Mesodermal cell (in vitro differentiated cells): ENCODE measurements at regions not wholly inside any gene's neighbourhood (a gene's known extent, or its start where the extent isn't known, plus 50 kb on each side); places are given as distances from the start of the nearest gene placed in this dataset.

ENCODE experiments used
- H3K27ac ChIP-seq: 2 replicates; pipeline ENCODE4 v1.7.0; 2013; ENCODE audit warnings: mild to moderate bottlenecking, low read depth, low read length, moderate library complexity; ENCODE audit not compliant: severe bottlenecking
- H3K36me3 ChIP-seq: 2 replicates; pipeline ENCODE4 v1.7.1; 2013; ENCODE audit warnings: mild to moderate bottlenecking, low read length, moderate library complexity; ENCODE audit not compliant: control insufficient read depth, insufficient read depth
- H3K4me1 ChIP-seq: one replicate; pipeline ENCODE4 v1.7.1; 2013; ENCODE audit warnings: mild to moderate bottlenecking, low read length; ENCODE audit not compliant: insufficient read depth, control insufficient read depth, poor library complexity, severe bottlenecking
- H3K4me3 ChIP-seq: 2 replicates; pipeline ENCODE4 v1.7.0; 2013; ENCODE audit warnings: low read length, control low read depth, mild to moderate bottlenecking; ENCODE audit not compliant: insufficient read depth, poor library complexity, severe bottlenecking; ENCODE audit errors: extremely low read depth
- H3K9me3 ChIP-seq: 2 replicates; pipeline ENCODE4 v1.7.1; 2013; ENCODE audit warnings: mild to moderate bottlenecking, low read length, moderate library complexity; ENCODE audit not compliant: control insufficient read depth
- WGBS, 2 experiments: methylation state at CpG; one replicate each; pipeline ENCODE4 v1.1.5; 2013; ENCODE audit warnings: missing lambda C conversion rate in 2 of 2; ENCODE audit not compliant: insufficient coverage in 2 of 2; 5-methylcytosine and 5-hydroxymethylcytosine counted together

- no peaks in the 10 kb centered on the region for H3K9me3 ChIP-seq
- H3K4me3 ChIP-seq, result no peak overlapping the region
- H3K36me3 ChIP-seq, result no peaks in the 10 kb centered on the region
- no peak overlapping the region for H3K27ac ChIP-seq
- H3K4me1 ChIP-seq, result no peaks in the 10 kb centered on the region
Measured at GRCh38 chr10:61356354-61356753, 96.8 kb downstream of the TMEM26 start.

DNA sequence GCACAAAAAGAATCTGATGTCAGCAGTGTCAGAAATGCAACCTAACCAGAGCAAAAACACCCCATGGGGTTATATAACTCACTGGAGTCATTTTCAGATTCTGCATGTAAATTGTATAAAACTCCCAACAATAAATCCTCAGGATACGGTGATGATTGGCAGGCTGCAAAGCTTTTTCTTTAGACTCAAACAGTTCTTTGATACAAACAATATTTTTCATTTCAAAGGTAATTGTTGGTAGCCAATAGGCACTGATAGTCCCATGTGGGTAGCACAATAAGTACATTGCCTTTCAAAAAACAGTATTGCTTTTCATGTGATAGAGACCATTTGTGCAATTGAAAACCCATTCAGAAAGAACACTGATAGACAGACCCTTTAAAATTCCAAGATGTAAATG is 98.0 kb downstream of the TMEM26 start:
- WGBS, 2 experiments, result no CpG with 5 or more reads among the region's 1 CpG

DNA sequence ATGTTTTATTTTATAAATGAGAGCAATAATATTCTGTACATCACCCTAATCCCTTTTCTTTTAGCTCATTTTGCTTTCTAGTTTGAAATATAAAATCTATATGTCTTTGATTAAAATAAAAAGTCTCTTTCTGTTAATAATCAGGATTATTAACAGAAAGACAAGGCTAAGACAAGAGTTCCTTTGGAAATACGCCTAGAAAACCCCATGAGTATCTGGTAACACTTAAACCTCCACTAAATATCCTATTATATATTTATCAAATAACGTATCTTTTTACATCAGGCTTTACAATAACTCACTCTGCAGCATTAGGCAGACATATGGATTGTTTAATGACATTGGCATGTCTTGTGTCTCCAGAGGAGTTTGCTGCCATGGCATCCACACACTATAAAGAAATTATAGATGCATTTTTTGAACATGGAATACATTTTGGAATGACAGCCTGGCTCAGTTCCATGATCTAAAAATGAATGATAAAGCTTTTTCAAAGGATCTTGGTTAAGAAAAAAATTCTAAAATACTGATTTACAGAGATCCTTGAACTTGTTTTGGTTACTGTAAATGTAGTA is 98.7 kb downstream of the TMEM26 start:
- no peaks in the 10 kb centered on the region for H3K9me3 ChIP-seq

More for the DNA sequence above, 98.0 kb downstream of the TMEM26 start:
- Histone ChIP-seq H3K4me1 (no peaks in the 10 kb centered on the region), H3K9me3 (no peaks in the 10 kb centered on the region), H3K4me3 (no peak overlapping the region), H3K27ac (no peak overlapping the region), H3K36me3 (no peaks in the 10 kb centered on the region)

GRCh38 chr10:61350794-61351193 is 102.4 kb downstream of the TMEM26 start:
- WGBS, 2 experiments, result no CpG with 5 or more reads among the region's 1 CpG
- no peak overlapping the region for H3K4me3 ChIP-seq
- H3K9me3 ChIP-seq, result no peaks in the 10 kb centered on the region

More for the DNA sequence above, 98.7 kb downstream of the TMEM26 start:
- no peak overlapping the region for H3K27ac ChIP-seq
- WGBS, 2 experiments, result 100% methylated on average over 1 of the region's 2 CpGs; no CpG with 5 or more reads in 1 of the 2 experiments
- no peaks in the 10 kb centered on the region for H3K4me1 ChIP-seq
- no peak overlapping the region for H3K4me3 ChIP-seq
- H3K36me3 ChIP-seq, result no peaks in the 10 kb centered on the region

DNA sequence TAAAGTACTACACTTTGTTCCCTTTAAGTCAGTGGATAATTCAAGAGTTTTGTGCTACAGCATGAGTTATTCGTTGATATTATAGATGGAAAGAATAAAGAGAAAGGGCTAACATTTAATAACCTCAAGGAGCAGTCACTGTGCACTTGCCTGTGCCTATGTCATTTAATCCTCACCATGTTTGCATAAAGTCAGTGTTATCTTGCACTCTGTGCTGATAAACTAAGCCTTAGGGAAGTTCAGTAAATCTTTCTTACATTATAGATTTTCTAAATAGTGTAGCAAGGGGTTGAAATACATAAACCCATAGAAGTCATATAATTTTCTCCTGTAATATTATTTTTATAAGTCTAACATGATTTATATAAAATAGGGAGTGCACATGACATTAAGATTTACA is 103.1 kb downstream of the TMEM26 start:
- no CpG with 5 or more reads among the region's 1 CpG for WGBS, 2 experiments
- Histone ChIP-seq H3K36me3 (no peaks in the 10 kb centered on the region), H3K4me3 (no peak overlapping the region), H3K9me3 (no peaks in the 10 kb centered on the region), H3K4me1 (no peaks in the 10 kb centered on the region), H3K27ac (no peak overlapping the region)

More at GRCh38 chr10:61350794-61351193, 102.4 kb downstream of the TMEM26 start:
- Histone ChIP-seq H3K36me3 (no peaks in the 10 kb centered on the region), H3K4me1 (no peaks in the 10 kb centered on the region), H3K27ac (no peak overlapping the region)

DNA sequence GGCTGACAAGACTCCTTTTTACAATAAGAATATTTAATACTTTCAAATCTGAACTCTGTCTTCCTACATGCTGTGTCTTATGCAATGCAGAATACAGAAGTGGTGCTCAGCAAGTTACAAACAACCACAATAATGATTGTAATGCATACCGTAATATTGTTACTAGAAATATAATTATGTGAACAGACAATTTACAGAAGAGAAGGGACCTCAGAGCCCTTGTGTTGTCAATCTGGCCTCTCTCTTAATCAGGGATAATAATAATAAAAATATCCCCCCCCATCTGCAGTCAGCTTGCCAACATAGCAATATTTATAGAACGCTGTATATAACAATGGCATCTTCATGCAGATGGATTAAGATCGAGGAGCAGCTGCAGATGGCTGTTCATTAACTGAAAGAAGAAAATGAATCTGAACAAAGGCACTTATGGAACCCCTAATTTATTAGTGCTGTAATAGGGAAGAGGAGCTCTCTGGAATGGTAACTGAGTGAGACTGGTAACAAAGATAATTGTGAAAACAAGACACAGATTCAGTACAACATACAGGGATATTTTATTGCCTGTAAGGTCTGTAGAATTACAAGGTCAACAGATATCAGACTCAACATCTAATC is 106.3 kb downstream of the TMEM26 start:
- Histone ChIP-seq H3K27ac (no peak overlapping the region), H3K36me3 (no peaks in the 10 kb centered on the region), H3K9me3 (no peaks in the 10 kb centered on the region), H3K4me1 (no peaks in the 10 kb centered on the region), H3K4me3 (no peak overlapping the region)
- WGBS, 2 experiments, result 63 to 86% methylated on average over 1 of the region's 3 CpGs

- Histone ChIP-seq H3K9me3 (no peaks in the 10 kb centered on the region), H3K4me1 (no peaks in the 10 kb centered on the region), H3K27ac (no peak overlapping the region), H3K4me3 (no peak overlapping the region), H3K36me3 (no peaks in the 10 kb centered on the region)
- 80 to 96% methylated on average over 1 to 3 of the region's 3 CpGs for WGBS, 2 experiments
Measured at GRCh38 chr10:61343796-61344195, 109.4 kb downstream of the TMEM26 start.

GRCh38 chr10:61342858-61343572 is 110.2 kb downstream of the TMEM26 start:
- Histone ChIP-seq H3K36me3 (no peaks in the 10 kb centered on the region), H3K9me3 (no peaks in the 10 kb centered on the region), H3K4me1 (no peaks in the 10 kb centered on the region), H3K27ac (no peak overlapping the region), H3K4me3 (no peak overlapping the region)
- WGBS, 2 experiments, result 73% methylated on average over 3 of the region's 5 CpGs; no CpG with 5 or more reads in 1 of the 2 experiments

DNA sequence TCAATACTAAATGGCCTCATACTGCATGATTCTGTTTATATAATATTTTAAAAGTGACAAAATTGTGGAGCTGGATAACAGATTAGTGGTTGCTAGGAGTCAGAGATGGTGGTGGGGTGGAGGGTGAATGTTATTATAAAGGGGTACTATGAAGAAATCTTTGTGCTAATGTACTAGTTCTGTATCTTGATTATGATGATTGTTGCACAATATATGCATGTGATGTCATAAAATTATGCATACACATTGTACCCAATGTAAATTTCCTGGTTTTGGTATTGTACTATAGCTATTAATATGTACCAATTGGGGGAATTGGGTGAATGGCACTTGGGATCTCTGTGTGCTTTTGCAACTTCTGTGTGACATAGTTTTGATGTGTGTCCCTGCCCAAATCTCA is 112.2 kb downstream of the TMEM26 start:
- no peak overlapping the region for H3K4me3 ChIP-seq
- H3K36me3 ChIP-seq, result no peaks in the 10 kb centered on the region
- no peaks in the 10 kb centered on the region for H3K4me1 ChIP-seq
- H3K9me3 ChIP-seq, result no peaks in the 10 kb centered on the region
- no peak overlapping the region for H3K27ac ChIP-seq

DNA sequence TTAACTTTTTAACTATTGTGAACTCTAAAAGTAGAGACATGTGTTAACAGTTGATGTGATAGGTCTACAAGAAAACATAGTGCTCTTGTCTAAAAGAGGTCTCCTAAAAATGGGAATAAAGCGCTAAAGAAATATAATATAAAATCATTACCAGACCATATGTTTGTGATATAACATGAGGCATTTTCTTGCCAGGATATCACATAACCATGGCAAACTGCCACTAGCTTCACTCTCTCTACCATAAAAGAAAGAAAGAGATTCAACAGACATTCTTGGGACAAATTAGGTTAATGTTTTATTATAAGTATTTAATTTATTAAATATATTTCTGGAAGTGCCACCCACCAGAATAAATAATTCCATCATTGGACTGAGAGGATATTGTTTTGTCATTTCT is 115.0 kb downstream of the TMEM26 start:
- Histone ChIP-seq H3K36me3 (no peaks in the 10 kb centered on the region), H3K27ac (no peak overlapping the region), H3K9me3 (peaks cover 2% of the 10 kb centered on the region), H3K4me1 (no peaks in the 10 kb centered on the region), H3K4me3 (no peak overlapping the region)
- WGBS, 2 experiments, result no CpG with 5 or more reads among the region's 1 CpG

DNA sequence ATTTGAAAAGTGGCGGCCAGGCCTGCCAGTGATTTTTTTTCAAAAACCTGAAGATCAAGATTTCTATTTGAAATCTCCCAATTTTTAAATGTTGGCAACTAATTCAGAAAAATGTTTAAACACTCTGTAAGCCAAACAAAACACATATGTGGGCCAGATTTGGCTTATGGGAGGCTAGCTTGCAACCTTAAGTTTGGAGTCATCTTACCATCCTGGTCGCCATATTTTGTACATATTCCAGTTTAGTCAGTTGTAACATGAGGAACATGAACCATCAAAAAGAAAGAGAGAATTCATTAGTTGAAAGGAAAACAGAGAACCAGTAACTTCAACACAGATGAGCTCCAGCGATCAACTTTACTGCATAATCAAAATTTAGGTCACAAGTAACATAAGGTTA is 115.4 kb downstream of the TMEM26 start:
- no peak overlapping the region for H3K4me3 ChIP-seq
- 100% methylated on average over 1 of the region's 3 CpGs; no CpG with 5 or more reads in 1 of the 2 experiments for WGBS, 2 experiments
- no peaks in the 10 kb centered on the region for H3K36me3 ChIP-seq
- peaks cover 4% of the 10 kb centered on the region for H3K9me3 ChIP-seq
- no peak overlapping the region for H3K27ac ChIP-seq
- no peaks in the 10 kb centered on the region for H3K4me1 ChIP-seq
